Colonic mucosa (tissue), 4 donors: ENCODE measurements at regions not wholly inside any gene's neighbourhood (a gene's known extent, or its start where the extent isn't known, plus 50 kb on each side); places are given as distances from the start of the nearest gene placed in this dataset.
A peak's percentile ranks its signal among the peaks of the same experiment; 100 is the strongest.

ENCODE experiments used
- DNase-seq: peaks from one replicate; pipeline ENCODE4 v3.0.0-alpha.2; 2020
- H3K27ac ChIP-seq: fragments of 200-600 bp; one replicate; pipeline ENCODE4 v1.8.0; 2021
- H3K27me3 ChIP-seq: fragments of 200-600 bp; one replicate; pipeline ENCODE4 v1.8.0; 2021
- H3K36me3 ChIP-seq: fragments of 200-600 bp; one replicate; pipeline ENCODE4 v1.8.0; 2021
- H3K4me1 ChIP-seq: fragments of 200-600 bp; one replicate; pipeline ENCODE4 v1.8.0; 2021; ENCODE audit warnings: mild to moderate bottlenecking
- H3K4me3 ChIP-seq: fragments of 200-600 bp; one replicate; pipeline ENCODE4 v1.8.0; 2021
- H3K9ac ChIP-seq, 2 donors: one replicate each; pipeline ENCODE4 v1.7.0; 2013; ENCODE audit warnings: control low read depth in 2 of 2, low read depth in 2 of 2, low read length in 2 of 2
- H3K9me3 ChIP-seq: fragments of 200-600 bp; one replicate; pipeline ENCODE4 v1.8.0; 2021
- CTCF ChIP-seq: fragments of 200-600 bp; IDR thresholded peaks from one replicate; pipeline ENCODE4 v1.8.0; 2022; ENCODE audit warnings: antibody characterized with exemption, mild to moderate bottlenecking
- intact Hi-C: fragments of 100-400 bp; cut with DNase I; formaldehyde crosslinking; loops from one replicate; pipeline ENCODE4 v1.14.1; 2022
- donor health status: healthy.
- donor health status: DM: no; HTN: no; CAD: no.
- donor health status: DM: no; HTN: no; CAD: no.

- H3K4me1 ChIP-seq = no peaks in the 10 kb centered on the region
- intact Hi-C loops = no loop called here
- H3K36me3 ChIP-seq = no peaks in the 10 kb centered on the region
- DNase-seq = no peak
- H3K9ac ChIP-seq = no peak overlapping the region
- H3K27me3 ChIP-seq = no peaks in the 10 kb centered on the region
- no peak for TF ChIP-seq CTCF
- no peak overlapping the region for H3K4me3 ChIP-seq
- H3K9me3 ChIP-seq = no peaks in the 10 kb centered on the region
- H3K27ac ChIP-seq = no peak overlapping the region
These were observed 315.0 kb downstream of the TNS1 start for GRCh38 chr2:217687771-217688170.

- H3K9ac ChIP-seq = no peak overlapping the region
- no peak for TF ChIP-seq CTCF
These were observed 317.6 kb downstream of the TNS1 start for GRCh38 chr2:217685255-217685605.

GRCh38 chr2:217684431-217685254 is 318.2 kb downstream of the TNS1 start:
- intact Hi-C loops = no loop called here
- H3K27ac ChIP-seq = no peak overlapping the region
- H3K4me1 ChIP-seq = no peaks in the 10 kb centered on the region
- DNase-seq = no peak
- no peaks in the 10 kb centered on the region for H3K9me3 ChIP-seq
- no peak overlapping the region for H3K4me3 ChIP-seq
- TF ChIP-seq CTCF = no peak
- H3K9ac ChIP-seq = no peak overlapping the region
- no peaks in the 10 kb centered on the region for H3K36me3 ChIP-seq
- no peaks in the 10 kb centered on the region for H3K27me3 ChIP-seq

More at GRCh38 chr2:217685255-217685605, 317.6 kb downstream of the TNS1 start:
- H3K27me3 ChIP-seq = no peaks in the 10 kb centered on the region
- intact Hi-C loops = no loop called here
- no peak overlapping the region for H3K27ac ChIP-seq
- no peaks in the 10 kb centered on the region for H3K4me1 ChIP-seq
- no peaks in the 10 kb centered on the region for H3K9me3 ChIP-seq
- H3K36me3 ChIP-seq = no peaks in the 10 kb centered on the region
- no peak overlapping the region for H3K4me3 ChIP-seq
- DNase-seq = peak; percentile 39

- no peak overlapping the region for H3K27ac ChIP-seq
- H3K4me3 ChIP-seq = no peak overlapping the region
- H3K36me3 ChIP-seq = no peaks in the 10 kb centered on the region
- H3K27me3 ChIP-seq = no peaks in the 10 kb centered on the region
- no peaks in the 10 kb centered on the region for H3K9me3 ChIP-seq
- no peaks in the 10 kb centered on the region for H3K4me1 ChIP-seq
- intact Hi-C loops = no loop called here
- no peak overlapping the region for H3K9ac ChIP-seq
- TF ChIP-seq CTCF = no peak
- no peak for DNase-seq
These were observed 319.5 kb downstream of the TNS1 start for GRCh38 chr2:217683106-217683870.

- Histone ChIP-seq H3K9me3 (no peaks in the 10 kb centered on the region), H3K4me1 (no peaks in the 10 kb centered on the region), H3K4me3 (no peak overlapping the region), H3K9ac (no peak overlapping the region), H3K27me3 (no peaks in the 10 kb centered on the region), H3K27ac (no peak overlapping the region), H3K36me3 (no peaks in the 10 kb centered on the region)
- intact Hi-C loops = no loop called here
- DNase-seq = no peak
- no peak for TF ChIP-seq CTCF
These were observed 321.0 kb downstream of the TNS1 start for GRCh38 chr2:217681791-217682190.
